Loucy (cell line): ENCODE measurements at regions not wholly inside any gene's neighbourhood (a gene's known extent, or its start where the extent isn't known, plus 50 kb on each side); places are given as distances from the start of the nearest gene placed in this dataset.

ENCODE experiments used
- EZH2phosphoT487 ChIP-seq: fragments of 200-600 bp; IDR thresholded peaks from 2 replicates; pipeline ENCODE4 v1.6.1; 2018; ENCODE audit warnings: antibody characterized with exemption, mild to moderate bottlenecking, moderate library complexity, borderline replicate concordance
- TF ChIP-seq, protein P1 (sequence below): fragments of 200-600 bp; sonication (generic); conservative IDR thresholded peaks from 2 replicates; pipeline ENCODE4 v1.5.1; 2014; ENCODE audit warnings: mild to moderate bottlenecking, antibody characterized with exemption, low read length

DNA sequence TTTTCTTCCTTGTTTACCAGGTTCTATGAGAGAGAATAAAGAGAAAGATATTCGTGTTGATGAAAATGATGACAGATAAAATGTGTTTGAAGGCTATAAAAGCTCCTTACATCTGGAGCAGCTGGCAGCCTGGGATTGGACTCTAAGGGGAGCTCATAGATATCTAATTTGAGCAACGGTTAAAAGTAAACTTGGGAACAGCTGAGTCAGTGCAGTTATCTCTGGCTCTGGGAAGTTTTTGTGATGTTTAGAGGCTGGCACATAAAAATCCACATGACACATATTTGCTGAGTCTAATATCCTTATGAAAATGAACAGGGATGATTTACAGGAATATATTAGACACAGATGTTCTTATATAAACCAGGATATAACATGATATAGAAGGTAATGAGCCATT is 331.8 kb upstream of the TENM3 start:
- TF ChIP-seq, protein P1, sequence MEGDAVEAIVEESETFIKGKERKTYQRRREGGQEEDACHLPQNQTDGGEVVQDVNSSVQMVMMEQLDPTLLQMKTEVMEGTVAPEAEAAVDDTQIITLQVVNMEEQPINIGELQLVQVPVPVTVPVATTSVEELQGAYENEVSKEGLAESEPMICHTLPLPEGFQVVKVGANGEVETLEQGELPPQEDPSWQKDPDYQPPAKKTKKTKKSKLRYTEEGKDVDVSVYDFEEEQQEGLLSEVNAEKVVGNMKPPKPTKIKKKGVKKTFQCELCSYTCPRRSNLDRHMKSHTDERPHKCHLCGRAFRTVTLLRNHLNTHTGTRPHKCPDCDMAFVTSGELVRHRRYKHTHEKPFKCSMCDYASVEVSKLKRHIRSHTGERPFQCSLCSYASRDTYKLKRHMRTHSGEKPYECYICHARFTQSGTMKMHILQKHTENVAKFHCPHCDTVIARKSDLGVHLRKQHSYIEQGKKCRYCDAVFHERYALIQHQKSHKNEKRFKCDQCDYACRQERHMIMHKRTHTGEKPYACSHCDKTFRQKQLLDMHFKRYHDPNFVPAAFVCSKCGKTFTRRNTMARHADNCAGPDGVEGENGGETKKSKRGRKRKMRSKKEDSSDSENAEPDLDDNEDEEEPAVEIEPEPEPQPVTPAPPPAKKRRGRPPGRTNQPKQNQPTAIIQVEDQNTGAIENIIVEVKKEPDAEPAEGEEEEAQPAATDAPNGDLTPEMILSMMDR: no peak
- TF ChIP-seq EZH2phosphoT487: no peak
